ENCODE measurements at regions not wholly inside any gene's neighbourhood (a gene's known extent, or its start where the extent isn't known, plus 50 kb on each side); places are given as distances from the start of the nearest gene placed in this dataset.

DNA sequence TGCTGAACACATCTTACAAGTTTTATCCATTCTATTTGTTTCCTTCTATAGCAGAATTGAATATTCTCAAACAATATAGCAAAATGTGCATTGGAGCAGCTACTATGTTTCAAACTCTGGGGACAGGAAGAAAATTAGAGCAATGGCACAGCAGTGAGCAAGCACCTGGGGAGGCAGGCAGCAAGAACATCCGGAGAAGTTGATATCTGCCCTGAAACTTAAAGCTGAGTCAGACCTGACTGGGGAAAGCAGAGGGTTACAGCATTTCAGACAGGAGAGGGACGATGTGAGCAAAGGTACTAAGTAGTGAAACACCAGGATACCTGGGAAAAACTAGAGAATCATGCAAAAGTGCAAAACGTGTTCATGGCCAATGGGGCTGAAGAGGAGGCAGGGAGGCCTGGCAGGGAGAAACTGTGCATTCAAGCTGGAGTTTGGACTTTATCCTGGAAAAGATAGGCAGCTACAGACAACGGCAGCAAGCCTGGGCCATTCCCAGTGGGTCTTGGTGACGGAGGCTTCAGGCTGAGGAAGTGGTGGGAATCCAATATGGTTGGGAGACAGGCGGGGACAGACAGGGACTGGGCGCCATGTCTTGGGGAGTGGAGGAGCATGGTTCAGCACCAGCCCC, 118.0 kb upstream of the CDKN3 start:
- TF ChIP-seq FOXP2 (optimal IDR thresholded peaks at IDR 0.05; ENCODE audit: control extremely low read depth, extremely low read length, insufficient read depth) (no peak), POLR2AphosphoS5 (IDR thresholded peaks at IDR 0.05; ENCODE audit: borderline replicate concordance, low read depth, low read length) (no peak), EZH2 (IDR thresholded peaks at IDR 0.05) (no peak)
